Stimulated activated CD4-positive, alpha-beta T cell treated with anti-CD3 and anti-CD28 coated beads, Interleukin-1b, Interleukin-23, amount 100 ng/mL, for 48 hours (primary cell): ENCODE measurements at regions not wholly inside any gene's neighbourhood (a gene's known extent, or its start where the extent isn't known, plus 50 kb on each side); places are given as distances from the start of the nearest gene placed in this dataset.

Experiments
- DNase-seq: peaks from one replicate; pipeline ENCODE4 v3.0.0-alpha.2; 2020

DNA sequence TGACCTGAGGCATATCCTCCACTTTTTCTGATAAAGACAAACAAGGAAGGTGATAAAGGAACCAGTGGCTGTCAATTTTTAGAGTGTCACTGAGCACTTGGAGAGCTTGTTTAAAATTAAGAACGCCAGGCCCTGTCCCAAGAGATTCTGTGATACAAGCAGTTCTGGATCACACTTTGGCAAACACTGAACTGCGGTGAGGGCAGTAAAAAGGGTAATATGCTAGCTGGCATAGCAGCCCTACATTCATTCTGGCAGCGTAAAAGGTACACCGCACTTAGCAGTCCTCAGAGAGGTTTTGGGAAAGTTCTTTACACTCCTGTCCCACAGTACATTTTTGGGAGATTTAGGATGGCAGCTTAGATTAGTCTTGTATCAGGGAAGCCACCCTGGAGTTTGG lies 101.3 kb upstream of the CCDC150 start:
- no peak for DNase-seq

DNA sequence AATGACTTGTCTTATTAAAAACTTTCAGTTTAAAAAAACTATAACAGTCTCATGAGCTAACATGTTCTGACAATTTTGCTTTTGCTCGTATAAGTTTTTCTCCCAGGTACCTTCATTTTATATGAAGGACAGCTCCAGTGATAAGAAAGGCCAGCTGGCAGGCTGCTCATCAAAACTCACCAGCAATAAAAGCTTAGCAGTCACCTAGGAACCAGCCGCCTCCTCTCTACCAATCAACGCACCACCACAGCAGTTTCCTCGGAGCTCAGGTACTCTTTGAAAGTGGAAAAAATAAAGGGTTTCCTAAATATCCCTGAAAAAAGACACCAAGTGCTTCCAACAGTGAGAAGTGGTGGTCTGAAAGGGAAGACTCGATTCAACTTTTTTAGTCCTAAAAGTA lies 100.9 kb upstream of the CCDC150 start:
- no peak for DNase-seq

DNA sequence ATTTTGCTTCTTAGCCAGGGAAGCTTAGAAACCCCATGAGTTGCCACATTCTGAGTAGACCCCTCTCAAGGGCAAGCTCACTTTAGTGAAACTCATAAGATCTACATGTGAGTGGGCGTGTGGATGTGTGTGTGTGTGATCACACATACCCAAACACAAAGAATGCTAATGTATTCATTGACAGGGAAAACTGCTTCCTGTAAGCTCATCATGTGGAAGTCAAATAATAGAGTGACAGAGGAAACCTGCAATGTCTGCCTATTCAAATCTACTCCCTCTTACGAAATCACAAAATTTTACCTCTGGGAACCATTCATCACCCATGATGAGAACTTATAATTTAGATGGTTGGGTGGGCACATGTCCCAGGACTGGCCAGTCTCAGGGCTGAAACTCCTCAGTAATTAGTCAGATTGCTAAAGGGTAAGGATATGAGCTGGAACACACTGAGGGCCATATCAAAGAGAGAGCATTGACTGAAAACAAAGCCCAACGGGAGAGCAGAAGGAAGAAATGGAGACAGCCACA lies 94.5 kb upstream of the CCDC150 start:
- DNase-seq = no peak

DNA sequence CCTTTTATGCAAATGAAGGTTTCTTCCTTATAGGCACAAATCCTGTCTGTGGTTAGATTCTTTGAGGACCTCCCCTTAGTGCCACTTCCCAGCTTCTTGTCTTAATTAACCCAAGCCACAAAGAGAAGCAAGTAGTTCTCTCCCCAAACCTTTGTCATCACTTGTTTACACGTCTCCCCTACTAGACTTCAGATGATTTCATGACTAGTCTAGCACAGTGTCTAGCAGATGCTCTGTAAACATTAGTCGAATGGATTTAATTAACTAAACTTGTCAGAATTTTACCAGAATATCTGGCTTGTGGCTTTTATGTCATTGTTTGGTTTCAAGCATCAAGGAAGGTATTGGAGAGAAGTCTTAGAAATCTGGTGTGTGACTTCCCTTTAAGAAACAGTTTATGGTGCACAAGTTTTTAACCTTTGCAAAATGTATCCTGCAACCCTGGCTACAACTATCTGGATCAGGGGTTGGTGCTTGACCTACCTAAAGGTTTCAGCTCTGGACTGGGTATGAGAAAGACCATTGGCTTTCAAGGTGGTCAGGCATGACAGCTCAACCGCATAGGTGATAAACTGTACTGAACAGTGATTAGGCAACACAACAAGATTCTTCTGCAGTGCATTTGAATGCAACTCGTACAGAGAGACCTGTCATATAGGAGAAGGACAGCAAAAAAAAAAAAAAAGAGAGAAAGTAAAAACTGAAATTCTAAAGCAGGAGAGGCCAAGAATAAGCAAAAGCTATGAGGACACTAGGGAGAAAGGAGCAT lies 93.2 kb upstream of the CCDC150 start:
- no peak for DNase-seq

DNA sequence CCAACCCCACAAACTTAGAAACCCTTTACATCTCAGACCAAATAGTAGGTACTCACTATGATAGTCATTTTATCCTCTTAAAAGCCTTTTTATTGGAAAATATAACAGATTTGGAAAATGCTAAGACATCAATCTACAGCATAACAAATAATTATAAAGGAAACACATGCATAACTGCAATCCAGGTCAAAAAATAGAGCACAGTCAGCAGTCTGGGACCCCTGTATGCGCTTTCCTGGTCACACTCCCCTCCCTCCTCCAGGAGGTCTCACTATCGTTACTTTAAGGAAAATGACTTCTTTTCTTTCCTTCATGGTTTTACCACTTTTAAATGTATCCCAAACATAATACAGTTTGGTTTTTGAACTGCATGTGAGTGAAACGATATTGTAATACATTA lies 90.5 kb upstream of the CCDC150 start:
- no peak for DNase-seq

DNA sequence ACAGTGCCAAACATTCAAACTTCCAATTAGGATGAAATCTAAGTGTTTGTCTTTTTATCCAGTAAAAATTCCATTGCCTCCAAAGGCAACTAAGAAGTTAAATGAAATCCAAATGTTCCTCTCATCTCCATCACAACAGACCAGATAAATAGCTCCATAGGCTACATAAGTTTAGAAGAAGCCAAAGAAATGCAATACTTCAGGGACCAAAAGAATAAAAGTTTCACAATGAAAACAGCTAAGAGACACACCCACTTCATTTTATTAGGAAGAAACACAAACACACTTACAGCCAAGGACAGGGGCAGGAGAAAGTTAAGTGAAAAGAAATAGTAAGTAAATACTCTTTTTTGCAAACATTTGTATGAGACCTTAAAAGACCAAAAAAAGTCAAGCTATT lies 88.5 kb upstream of the CCDC150 start:
- DNase-seq = no peak

DNA sequence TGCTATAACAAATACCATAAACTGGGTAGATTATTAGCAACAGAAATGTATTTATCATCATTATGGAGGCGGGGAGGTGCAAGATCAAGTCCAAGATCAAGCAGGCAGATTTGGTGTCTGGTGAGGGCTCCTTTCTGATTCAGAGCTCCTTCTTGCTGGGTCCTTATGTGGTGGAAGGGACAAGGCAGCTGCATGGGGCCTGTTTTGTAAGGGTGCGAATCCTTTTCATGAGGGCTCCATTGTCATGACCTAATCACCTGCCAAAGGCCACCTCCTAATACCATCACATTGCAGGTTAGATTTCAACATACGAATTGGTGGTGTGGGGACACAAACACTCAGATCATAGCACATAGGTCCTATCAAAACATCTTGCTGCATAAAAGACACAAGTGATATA lies 84.4 kb upstream of the CCDC150 start:
- no peak for DNase-seq

DNA sequence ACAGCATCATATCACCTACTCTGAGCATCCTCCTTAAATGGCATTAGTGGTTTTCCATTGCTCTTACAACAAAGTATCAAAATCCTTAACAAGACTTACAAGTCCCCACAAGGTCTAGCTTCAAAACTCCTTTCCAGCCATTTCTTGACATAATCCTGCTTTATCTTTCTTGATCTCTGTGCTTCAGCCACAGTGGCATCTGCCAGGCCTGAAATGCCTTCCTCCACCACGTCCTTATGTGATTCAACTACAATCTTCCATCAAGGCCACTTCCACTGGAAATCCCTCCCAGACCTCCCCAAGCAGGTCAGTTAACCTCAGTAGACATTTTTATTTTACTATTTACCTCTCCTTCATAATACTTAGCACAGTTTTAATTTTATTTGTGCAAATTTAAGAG lies 83.8 kb upstream of the CCDC150 start:
- no peak for DNase-seq

DNA sequence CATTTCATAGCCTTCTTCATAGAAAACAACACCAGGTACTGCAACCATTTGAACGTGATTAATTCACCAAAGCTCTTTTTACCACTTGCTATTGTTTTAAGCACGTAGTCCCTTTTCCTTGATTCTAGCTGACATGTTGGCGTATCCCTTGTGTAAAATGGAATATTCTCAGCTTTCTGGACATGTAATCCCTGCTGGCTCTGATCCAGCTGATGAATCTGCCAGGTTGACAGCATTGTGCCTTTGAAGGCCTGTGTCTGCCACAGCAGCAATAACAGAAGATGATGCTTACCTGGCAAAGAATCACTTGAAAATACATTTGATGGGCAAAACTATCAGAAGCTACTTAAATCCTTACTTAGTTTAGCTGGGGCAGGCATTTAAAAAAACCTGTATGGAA lies 81.0 kb upstream of the CCDC150 start:
- no peak for DNase-seq

DNA sequence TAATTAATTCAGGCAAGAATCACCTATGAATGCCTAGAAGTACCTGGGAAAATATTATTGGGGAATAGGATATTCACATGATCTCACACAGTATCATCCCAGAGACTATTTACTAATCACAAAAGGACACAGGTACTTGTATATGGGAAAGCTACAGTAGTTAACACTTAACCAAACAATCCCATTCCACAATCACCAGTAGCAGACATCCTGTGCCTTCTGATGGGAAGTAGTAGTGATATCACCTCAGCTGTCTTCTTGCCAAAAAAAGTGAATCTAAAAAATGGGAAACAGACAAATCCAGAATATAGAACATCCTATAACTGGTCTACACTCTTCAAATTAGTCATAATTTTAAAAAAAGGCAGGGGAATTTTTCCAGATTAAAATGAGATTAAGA lies 75.6 kb upstream of the CCDC150 start:
- no peak for DNase-seq

DNA sequence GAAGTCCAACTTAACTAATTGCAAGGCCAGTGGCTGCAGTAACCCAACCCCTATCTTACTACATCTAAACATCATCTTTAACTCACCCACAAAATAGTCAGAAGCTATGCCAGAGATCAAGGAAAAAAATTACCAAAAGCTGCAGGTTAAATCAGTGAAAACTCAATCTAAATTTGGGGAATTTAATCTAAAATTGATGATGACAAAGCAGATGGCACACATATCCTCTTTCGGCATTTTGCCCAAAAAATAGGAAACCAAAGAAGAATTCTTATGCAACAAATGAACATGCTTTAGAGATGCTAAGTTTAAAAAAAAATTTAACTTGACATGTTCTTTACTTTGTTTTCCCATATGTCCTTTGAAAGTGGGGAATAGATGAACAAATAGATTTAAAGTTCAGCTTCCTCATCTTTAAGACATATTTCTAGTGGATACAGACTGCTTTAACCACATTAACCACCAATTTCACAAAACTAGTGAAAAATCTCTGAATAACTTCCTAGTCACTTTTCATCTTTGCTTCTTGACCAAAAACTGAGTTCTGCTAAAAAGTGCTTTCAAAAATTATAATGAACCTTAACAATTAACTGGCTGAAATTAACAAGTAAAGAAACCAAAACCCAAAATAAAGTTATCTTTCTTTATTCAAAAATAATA lies 74.3 kb upstream of the CCDC150 start:
- no peak for DNase-seq

DNA sequence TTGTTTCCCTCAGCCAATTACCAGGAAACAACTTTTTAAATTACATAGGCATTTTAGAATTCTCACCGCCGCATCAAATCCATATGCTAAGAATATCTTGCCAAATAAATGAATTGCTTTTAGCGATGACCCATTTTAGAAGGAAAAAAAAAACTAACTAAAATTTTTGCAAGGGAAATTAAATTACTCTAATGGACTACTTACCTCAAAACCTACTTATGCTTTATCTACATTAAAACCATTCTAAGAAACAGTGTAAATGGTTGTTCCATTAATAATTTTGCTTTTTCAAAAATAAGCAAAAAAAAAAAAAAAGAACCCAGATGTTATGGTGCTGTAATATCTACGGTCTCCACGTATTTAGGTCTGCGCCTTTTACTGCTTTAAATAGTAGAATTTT lies 73.5 kb upstream of the CCDC150 start:
- no peak for DNase-seq

DNA sequence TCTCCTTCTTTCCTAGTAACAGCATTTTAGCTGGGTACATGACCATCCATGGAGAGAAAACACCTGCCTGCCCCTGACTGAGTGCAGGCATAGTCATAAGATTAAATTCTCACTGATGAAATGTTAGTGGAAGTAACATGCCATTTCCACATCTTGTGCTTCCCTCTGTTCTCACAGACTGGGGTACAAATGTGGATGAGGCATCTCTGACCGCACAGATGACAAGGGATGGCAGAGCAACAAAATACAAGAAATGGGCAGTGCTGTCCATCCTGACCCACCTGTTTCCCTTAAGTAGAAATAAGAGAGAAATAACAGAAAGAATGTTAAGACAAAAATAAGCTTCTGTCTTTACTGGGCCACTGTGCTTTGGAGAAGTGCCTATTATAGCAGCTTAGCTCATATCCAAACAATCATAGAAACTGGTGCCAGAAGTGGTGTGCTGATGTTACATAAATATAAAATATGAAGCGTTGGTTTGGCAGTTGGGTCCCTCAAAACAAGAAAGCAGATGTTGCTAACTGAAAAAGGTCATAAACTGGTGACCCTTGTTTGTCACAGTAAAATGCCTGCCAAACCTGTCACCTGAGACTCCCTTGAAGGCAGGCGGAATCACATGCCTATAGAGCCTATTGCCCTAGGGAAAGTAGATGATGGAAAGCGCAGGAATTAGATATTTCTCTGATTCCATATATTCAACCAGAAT lies 72.4 kb upstream of the CCDC150 start:
- DNase-seq = no peak

DNA sequence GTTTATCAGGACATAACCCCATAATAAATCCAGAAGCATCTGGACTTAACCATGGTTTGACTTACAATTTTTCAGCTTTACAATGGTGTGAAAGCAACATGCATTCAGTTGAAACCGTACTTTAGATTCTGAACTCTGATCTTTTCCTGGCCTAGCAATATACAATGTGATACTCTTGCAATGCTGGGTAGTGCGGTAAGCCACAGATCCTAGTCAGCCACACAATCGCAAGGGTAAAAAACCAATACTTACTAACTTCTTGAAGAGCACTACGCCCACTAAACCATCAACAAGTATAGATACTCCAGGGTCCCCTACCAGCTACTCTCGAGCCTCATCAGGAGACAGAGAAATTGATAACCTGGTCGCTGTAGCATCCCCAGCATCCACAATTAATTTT lies 71.0 kb upstream of the CCDC150 start:
- no peak for DNase-seq

DNA sequence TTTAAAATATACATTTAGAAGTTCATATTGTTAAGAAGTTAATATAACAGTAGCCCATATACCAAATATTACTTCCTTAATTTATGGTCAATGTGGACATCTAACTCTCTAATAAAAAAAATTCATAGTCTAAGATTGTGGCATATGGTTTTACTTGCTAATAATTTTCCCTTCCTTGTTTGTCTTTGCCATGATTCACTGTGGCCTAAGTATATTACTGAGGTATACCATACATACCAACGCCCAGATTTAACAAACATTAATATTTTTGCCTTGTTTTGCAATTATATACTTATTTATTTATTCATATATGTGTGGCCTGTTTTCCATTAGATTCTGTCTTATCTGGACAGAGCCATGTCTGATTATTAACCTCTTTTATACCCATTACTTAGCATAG lies 54.6 kb upstream of the CCDC150 start:
- no peak for DNase-seq

DNA sequence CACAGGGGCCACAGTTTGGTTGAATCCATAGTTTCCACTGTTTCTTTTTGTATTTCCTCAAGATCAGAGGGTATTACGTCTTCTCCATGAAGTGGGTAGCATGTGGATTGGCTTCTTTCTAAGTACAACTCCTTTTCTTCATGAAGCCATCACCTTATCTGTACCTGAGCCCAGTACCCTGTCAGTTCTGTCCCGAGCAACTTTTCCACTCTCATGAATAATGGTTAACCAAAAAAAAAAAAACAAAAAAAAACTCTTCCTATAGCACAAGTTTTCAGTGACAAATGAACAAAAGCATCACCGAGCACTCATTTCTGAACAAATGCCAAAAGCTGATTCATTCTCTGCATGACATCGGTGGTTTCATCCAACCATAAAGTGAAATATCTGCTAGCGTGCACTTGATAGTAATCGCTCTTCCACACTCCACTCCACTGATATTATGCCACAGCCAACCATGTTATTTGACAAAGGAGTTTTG lies 53.0 kb upstream of the CCDC150 start:
- no peak for DNase-seq

DNA sequence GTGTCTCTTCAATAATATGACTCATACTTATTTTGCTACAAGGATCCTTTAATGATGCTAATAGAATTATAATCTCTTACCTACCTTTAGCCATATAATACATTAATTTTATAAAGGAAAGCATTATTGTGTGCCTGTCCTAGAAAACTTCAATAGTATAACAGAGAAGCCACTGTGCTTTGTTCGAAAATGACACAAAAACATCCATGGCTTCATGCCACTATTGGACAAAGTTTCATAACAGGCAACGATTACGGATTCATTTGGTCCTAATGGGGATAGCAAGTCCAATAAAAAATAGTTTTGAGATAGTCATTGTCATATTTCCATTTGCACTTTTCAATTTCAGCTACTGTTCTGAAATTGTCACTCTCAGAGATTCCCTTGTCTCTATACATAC lies 52.5 kb upstream of the CCDC150 start:
- DNase-seq = no peak

DNA sequence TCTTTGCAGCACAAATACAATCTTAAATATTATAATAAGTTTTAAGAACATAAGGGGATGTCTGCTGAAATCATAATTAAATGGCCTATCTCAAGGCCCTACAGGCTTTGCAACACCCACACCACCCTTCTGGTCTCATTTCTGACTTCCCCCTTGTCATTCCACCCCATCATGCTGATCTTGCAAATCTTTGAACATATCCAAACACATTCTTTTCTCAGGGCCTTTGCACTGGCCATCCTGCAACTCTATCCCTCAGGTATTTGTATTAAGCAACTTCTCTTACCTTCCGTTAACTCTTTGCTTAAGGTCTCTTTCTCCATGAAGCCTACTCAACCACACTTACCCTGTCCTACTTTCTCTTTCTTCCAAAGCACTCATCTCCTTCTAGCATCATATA lies 51.8 kb upstream of the CCDC150 start:
- DNase-seq = no peak

DNA sequence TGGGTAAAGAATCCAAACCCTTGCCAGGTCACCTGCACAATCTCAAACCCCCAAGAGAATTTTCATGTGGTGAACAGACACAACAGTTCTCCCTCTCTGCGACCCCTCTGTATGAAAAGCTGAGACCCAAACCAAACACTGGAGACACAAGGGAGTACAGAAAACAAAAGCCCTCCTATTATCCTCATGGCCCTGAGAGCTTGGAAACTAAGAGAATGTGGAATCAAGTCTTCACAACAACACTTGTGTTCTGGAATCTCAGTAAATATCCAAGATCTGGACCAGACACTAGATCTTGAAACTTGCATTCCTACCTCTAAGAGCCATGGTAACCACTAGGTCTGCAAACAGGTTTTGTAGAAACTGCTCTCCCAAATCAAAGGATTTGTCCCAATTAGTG lies 50.1 kb upstream of the CCDC150 start:
- DNase-seq = no peak
